HG02943 (cell line): ENCODE measurements at regions not wholly inside any gene's neighbourhood (a gene's known extent, or its start where the extent isn't known, plus 50 kb on each side); places are given as distances from the start of the nearest gene placed in this dataset.

Experiments used
- ATAC-seq: cut with Tn5 transposase; IDR thresholded peaks from one replicate; pipeline ENCODE4 v1.9.1; 2021; ENCODE audit warnings: mild to moderate bottlenecking, low read depth, moderate library complexity; ENCODE audit not compliant: unreplicated experiment

DNA sequence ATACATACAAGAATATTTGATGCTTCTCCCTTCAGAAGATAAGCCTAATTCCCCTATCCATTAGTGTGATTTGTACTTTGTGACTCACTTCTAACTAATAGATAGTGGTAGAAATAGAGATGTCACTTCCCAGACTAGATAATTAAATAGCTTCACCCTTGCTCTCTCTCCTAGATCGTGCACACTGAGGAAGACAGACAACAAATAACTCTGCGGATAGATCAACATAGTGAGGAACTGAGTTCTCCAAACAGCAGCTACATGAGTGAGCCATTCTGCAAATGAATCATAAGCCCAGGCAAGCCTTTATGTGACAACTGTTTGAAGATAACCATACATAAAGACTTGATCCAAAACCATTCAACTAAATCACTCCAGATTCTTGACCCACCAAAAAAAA is 1083.4 kb upstream of the C9orf72 start:
- ATAC-seq = no peak

DNA sequence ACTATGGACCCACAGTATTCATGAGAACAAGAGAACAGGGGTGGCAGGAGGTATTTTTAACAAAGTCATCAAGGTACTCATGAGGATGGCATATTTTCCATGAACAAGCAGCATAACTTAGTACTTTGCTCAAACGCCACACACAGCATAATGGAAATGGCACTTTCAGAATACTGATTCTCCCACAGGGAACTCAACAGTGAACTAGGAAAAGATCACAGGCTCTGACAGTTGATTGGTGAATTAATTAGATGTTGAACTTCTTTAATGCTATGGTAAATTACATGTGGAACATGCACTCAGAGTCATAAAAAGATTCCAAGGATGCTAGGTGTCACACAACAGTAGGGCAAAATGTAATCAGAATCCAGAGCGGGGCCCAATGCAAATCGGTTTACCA is 1088.6 kb upstream of the C9orf72 start:
- no peak for ATAC-seq

DNA sequence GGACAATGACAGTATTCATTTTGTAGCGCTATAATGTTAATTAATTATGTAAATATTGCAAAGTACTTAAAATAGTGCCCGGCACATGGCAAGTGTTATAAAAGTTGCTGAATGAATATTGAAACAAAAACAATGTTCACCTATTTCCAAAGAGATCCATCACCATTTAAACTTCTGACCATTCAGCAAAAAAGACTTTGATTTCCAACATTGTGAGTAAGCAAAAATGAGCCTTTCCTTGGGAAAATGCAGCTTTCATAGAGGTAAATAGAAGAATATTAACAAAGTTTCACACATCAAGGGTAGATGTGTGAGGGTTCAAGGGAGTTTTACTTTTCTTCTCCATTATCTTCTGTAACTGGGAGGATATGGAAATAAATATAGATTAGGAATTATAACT is 1089.4 kb upstream of the C9orf72 start:
- no peak for ATAC-seq

DNA sequence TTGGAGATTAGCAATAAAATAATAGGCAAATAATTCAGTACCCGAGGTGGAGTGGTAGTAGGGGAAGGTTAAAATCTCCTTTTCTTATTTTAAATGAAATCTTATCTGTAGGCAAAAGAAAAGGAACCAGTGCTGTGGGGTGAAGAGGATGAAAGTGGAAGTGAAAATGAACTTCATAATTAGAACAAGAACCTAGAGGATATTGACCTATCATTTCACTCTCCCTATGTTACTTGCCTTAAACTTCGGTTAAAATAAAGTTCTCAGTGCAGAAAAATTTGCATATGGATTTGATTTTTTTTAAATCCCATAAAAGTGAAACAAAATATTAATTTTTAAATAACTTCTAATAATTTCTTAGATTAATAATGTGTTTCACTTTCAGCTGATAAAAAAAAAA is 1094.9 kb upstream of the C9orf72 start:
- ATAC-seq = no peak

DNA sequence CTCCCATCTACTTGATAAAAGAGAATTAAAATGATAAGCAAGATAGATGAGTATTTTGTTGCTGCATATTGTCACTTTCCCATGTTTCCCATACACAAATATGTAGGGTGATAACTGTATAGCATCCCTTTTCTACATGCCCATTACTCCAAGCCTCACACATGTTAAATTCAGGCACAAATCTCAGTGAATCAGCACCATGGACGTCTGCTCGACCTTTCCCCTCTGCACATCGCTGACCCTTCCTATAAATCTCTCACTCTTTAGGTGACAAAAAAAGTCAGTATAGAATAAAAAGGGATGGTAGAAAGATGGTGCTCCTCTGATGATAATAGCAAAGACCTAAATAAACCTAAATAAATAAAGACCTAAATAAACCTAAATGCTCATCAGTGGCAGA is 1097.7 kb upstream of the C9orf72 start:
- ATAC-seq = no peak

DNA sequence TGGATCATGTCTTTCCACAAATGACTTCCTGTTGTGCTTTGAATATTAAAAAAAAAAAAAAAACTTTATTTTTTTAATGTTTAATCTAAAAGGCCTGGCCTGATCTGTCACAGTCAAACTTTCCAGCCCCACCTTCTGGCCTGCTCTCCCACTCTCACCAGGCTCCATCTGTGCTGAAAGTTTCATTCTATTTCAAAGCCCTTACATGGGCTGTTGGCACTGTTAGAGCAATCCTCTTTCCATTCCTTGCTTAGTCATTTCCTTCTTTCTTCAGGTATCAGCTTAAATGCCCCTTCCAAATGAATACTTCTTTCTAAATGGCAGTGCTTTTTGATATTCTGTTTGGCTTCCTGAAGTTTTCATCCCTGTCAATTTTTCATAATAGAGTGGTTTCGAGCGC is 1104.8 kb upstream of the C9orf72 start:
- ATAC-seq = no peak

DNA sequence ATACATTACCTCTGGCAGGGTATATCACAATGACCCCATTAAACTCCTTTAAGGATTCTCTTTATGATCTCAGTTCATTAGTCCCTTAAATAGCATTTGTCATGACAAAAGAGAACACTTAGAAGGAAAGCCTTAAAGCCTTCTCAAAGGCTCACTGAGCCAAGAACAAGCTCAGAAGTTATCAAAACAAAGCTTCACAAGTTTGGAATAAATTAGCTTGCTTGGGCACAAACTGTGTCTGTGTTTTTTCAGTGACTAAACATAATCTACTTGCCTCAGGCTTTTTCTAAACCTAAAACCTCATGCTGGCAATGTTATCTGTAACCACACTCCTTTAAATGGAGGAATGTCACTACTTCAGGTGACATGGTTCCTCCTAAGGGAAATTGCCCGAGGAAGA is 1114.9 kb upstream of the C9orf72 start:
- ATAC-seq = no peak

DNA sequence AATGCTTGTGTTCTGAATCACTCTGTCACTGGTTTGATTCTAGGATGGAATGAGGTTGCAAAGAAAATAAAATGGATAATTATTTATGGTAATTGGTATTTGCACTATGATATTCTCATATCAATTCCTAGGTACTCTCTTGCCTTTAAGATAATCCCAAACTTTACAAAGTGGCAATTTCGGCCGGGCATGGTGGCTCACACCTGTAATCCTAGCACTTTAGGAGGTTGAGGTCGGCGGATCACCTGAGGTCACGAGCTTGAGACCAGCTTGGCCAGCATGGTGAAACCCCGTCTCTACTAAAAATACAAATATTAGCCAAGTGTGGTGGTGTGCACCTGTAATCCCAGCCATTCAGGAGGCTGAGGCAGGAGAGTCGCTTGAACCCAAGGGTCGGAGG is 1118.7 kb upstream of the C9orf72 start:
- ATAC-seq = no peak

DNA sequence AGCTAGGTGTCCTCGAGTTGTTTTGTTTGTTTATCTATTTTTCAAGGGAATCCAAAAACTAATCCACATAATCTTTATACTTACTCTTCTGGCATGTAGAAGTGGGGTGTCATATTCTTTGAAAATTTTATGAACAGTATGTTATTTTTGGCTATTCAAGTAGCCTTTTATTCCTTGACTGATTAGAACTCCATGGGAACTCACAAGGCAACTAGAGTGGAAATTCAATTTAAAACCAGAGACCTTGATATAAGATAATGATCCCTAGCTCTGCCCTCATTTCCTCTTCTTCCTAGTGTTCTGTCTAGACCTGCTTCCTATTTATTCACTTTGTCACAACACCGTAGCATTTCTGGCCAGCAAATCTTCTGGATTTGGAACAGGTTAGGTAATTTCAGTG is 1123.7 kb upstream of the C9orf72 start:
- no peak for ATAC-seq

DNA sequence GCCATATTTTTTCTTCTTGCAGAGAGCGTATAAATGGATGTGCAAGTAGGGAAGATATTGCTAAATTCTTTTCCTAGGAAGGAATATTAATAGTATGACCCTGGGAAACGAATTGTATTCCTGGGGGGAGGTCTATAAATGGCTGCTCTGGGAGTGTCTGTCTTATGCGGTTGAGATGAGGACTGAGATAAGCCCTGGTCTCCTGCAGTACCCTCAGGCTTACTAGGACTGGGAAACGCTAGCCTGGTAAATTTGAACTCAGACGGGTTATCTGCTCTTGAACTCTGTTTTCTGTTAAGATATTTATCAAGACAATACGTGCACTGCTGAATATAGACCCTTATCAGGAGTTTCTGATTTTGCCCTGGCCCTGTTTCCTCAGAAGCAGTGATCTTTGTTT is 1126.4 kb upstream of the C9orf72 start:
- ATAC-seq = no peak

DNA sequence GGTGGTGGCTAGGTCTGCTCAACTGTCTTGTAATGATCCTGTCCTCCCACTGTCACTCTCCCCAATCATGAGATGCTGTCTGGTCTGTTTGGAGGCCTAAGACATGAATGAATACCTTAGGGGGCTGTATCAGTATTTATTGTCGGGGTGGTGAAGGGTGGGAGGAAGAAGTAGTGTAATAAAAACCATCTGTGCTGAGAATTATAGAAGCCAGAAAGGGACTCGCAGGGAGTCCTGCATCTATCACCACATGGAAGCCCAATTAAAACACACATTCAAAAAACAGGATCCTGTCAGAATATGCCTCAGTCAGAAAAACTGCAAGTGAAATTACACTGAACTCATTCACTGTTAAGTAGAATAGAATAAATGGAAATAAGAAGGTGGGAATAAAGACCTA is 1134.3 kb upstream of the C9orf72 start:
- ATAC-seq = no peak

DNA sequence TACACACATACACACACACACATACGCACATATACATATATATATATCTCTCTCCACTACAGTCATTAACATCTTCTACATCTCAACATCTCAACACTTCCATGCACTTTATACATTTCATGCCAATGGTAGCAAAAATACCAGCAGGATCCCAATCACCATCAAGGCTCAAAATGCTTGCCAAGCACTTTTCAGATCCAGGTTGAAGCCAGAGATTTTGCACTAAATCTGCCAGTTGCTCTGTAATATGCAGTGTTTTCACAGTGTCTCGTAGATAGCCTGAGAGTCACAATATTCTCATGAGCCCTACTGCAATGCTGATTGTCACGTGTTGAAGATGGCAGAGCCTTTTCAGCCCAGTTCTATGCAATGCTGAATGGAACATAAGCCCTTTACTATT is 1140.9 kb upstream of the C9orf72 start:
- ATAC-seq = no peak

DNA sequence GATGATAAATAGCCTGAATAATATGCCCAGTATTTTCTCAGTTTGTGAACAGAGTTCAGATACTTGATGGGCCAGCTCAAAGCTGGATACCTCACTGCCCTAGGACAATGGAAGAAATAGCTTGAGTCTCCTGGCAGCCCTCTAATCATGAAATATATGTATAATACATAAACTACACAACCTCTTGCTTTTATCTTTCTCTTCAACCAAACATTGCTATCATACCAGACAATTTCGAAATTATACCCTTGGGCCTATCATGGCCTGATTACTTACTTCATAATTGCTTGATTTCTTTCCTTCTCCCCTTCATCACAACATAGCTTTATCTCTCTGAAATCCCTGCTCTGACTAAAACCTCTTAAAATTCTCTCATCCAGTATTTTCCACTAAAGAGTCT is 1144.9 kb upstream of the C9orf72 start:
- ATAC-seq = no peak

DNA sequence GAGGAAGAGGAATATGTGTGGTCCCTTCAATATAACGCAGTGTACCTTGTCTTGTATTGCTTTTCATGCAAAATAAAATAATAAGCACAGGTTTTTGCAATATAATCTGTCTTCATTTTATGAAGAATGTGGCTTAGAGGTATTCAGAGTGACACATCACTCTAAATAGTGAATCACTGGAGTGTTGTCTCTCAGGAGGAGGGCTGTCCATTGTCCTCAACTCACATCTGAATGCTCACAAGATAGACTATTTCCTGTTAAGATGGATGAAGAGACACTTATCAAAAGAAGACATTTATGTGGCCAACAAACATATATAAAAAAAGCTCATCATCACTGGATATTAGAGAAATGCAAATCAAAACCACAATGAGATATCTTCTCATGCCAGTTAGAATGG is 1147.5 kb upstream of the C9orf72 start:
- ATAC-seq = no peak

DNA sequence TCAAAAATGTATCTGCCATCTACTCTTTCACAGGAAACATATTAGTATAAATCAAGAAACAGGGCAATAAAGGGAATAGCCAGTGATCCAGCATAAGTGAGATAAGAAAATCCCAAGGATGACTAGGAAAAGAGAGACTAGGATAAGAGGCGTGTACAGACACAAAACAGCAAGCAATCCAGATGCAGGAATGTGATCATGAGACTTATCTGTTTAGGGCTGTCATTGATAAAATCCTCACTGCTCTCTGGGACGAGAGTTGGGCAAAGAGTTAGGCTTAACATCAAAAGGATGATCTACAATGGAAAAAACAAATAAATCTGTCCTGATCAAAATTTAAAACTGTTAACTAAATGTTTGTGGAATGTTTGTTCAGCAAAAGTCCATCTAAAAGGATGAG is 1156.8 kb upstream of the C9orf72 start:
- ATAC-seq = no peak

DNA sequence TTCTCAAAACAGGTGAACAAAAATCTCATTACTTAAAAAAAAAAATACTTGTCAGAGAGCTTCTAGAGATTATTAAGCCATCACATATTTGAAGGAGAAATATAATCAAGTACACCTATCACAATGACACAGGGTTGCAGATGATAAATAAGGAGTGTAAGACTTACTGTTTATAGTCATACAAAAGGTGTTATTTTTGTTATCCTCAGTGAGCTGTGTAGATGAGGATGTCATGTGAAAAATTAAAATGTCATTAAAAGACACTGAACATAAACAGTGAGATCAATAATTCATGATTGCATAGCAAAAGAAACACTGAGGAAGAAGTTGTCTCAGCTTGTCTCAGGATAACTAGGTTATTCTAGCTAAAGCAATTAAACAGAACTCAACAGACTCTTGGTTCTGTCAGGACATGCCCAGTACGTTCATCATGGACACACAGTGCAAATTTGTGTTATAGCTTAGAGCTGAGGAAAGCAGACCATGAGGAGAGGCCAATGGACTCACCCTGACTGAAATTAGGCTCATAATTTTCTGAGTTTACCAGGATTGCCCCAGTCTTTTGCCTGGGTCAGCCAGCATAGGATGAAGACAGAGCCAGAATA is 1162.6 kb upstream of the C9orf72 start:
- ATAC-seq = no peak

DNA sequence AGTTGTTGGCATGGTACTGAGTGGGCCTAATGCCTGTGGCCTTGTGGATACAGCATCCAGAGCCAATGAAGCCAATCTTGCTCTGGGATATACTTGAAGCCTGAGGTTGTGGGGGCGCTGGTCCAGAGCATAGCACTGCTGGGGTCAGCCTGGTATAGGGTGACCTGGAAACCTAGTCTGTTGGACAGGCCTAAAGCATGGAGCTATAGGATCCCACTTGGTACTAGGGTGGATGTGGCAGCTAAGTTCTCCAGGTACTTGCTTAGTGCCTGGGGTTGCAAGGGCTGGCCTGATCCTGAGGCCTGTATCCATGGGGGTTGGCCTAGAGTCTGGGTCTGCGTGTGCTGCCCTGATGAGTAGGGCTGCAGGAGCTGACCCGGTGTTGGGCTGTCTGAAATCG is 1168.2 kb upstream of the C9orf72 start:
- ATAC-seq = no peak

DNA sequence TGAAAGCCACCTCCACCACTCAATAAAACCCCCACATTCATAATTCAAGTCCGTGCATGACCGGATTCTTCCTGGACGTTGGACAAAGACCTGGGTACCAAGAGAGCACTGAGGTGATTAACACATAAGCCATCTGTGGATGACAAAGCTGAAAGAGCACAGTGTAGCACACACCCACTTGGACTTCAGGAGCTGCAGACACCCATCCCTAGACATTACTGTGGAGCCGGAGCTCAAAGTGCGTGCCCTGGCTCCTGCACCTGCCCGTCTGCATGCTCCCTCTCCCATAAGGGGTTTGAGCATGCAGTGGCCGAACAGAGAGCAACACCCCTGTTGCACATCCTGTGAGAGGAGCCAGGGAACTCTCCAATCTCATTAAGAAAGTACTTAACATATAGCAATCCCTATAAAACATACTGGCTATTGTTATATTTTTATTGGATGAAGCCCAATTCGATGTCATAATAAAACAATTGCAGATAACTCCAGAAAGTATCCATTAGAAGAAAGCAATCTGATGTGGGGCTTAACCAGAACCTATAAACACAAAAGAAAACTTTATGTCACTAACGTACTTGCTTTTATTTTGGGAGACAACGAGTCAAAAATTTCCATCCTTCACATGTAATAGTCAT is 1174.2 kb upstream of the C9orf72 start:
- ATAC-seq = no peak

DNA sequence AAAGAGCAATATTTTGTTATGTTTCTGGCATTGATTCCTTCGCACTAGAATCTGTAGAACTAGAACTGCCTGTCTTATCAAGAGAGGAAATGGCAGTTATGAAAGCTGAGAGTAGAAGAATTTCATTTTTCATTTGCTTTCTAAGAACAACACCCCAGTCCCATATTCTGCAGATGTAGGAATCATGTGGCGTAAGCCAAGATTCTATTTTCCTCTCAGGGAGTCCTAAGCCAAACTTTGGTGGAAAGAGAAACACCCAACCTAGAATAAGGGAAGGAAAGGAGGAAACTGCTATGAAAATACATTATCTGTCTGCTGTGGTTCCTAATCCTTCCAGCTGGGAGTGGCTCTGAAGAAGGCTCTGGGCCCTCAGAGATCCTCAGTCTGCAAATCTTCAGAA is 1176.9 kb upstream of the C9orf72 start:
- no peak for ATAC-seq

DNA sequence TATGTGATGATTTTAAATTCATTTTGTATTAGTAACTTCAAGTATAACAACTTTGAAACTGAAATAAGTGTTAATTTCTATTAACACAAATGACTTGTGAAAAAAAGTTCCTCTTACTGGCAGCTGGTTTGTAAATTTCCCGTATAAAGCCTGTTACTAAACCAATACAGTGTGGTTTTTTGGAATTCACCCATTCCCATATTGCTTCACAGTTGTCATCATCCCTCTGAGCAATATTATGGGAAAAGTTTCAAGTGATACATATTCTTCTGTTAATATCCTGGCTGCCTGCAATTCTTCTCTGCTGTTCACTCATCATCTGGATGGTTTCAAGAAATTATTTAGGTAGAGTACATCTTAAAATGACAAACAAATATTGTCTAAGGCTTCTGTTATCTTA is 1185.1 kb upstream of the C9orf72 start:
- ATAC-seq = no peak

DNA sequence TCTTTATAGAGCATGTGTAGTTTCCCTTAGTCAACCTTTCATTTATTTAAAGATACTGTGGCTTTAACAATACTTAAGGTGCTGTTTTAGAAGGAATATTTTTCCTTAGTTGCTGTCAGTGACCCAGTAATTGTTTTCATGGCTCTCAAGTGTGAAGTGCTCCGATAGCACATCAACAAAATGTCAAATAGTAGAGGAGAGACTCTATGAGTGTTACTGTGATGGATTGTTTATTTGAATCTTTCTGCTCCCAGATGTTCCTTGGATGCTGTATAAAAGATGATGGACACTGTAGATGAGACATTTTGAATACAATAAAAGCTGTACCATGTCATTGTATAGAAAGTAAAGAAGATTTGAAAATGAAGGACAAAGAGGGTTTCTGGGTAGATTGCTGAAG is 1185.7 kb upstream of the C9orf72 start:
- no peak for ATAC-seq

DNA sequence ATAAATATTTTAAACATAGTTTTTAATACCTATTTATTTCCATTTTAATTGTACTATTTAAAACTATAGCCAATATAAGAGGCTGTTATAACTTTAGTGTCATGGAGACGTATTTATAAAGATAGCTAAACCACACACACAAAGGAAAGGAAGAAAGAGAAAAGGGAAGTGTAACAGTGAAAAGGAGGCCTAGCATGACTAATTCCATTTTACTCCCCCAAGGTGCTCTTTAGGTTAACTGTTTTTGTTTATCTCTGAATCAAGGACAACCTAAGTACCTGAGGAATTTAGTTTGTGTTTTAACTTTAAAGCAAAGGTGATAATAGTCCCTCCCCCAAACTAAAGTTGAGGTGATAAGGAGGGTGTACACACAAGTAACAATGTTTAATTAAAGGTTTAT is 1188.9 kb upstream of the C9orf72 start:
- no peak for ATAC-seq

DNA sequence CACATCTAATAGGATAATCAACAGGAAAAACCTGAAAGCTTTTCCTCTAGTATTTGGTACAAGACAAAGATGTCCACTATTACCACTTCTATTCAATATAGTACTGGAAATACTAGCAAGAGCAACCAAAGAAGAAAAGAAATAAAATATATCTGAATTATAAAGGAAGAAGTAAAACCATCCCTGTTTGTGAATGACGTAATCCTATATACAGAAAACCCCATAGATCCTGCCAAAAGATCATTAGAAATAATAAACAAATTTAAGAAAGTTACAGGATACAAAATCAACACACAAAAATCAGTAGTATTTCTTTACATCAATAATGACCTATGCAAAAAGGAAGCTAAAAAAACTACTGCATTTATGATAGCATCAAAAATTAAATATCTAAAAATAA is 1191.3 kb upstream of the C9orf72 start:
- ATAC-seq = no peak
